NCI-H146 treated with DMSO at 0.1 percent for 48 hours (cell line): ENCODE measurements at regions not wholly inside any gene's neighbourhood (a gene's known extent, or its start where the extent isn't known, plus 50 kb on each side); places are given as distances from the start of the nearest gene placed in this dataset.

ENCODE experiments used
- DNase-seq: peaks from one replicate; lab custom pipeline; 2025; ENCODE audit not compliant: unreplicated experiment; lab: John Stamatoyannopoulos, UW

DNA sequence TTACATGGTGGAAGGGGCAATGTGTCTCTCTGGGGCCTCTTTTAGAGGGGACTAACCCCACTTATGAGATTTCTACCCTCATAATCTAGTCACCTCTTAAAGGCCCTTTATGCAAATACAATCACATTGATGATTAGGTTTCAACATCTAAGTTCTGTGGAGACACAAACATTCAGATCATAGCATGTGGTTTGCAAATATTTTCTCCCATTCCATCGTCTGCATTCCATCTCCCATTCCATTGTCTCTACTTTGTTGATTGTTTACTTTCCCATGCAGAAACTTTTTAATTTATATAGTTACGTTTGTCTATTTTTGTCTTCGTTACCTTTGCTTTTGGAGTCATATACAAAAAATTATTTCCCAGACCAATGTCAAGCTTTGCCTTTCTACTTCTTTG, 927.5 kb upstream of the INTU start:
- no peak for DNase-seq

GRCh38 chr4:126708716-126709115, 924.0 kb upstream of the INTU start:
- DNase-seq: no peak

- DNase-seq: no peak
These were observed 921.8 kb upstream of the INTU start for GRCh38 chr4:126710935-126711334.

DNA sequence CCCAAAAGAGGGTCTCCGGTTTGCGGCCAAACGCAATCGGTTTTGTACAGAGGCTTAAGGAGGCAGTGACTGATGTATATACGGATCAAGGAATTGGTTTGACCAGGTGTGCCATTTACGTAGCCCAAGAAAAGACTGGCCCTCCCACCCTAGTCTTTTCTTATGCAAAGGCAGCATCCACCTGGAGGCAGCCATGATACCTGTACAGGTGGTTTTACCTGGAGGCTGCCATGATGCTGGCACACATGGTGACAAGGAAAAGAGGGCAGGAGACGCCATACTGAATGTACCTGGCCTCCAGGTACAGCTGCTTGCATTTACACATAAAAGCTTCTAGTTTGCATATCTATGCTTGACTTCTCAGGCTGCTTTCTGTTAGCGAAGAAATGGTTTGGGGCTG, 917.7 kb upstream of the INTU start:
- no peak for DNase-seq

- DNase-seq: no peak
These were observed 917.1 kb upstream of the INTU start for GRCh38 chr4:126715681-126716080.

DNA sequence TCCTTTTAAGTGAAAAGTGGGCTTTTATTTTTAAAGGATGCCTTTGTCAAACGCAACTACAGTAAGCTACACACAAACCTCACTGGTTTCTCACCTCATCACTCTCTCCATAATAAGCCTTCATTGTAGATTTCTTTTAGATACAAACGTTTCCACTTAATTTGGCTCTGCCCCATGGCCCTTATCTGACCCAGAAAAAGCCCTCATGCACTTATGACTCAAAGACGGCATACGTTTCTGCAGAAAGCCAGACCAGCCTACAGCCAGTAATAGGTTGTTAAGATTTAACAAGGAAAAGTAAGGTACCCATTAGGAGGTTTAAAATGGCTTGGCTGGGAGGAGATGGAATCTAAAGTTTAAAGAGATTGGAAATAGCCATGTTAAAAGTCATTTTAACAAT, 914.6 kb upstream of the INTU start:
- no peak for DNase-seq

- no peak for DNase-seq
These were observed 912.9 kb upstream of the INTU start for GRCh38 chr4:126719852-126720251.

DNA sequence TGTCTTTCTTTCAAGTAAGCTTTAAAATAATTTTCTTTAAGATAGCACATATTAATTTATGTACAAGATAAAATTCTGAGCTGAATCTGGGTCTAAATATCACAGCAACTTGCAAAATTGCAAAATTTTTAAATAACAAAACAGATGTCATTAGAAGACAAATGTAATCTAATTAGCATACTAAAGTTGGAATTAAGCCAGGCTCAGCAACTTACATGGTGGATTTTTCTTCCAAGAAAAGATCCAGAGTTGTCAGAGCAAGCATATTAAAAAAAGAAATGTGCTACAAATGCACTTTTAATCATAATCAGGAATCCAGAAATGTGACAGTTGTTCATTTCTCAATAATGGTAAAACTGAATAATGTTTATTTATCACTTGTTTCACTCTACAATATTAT, 906.9 kb upstream of the INTU start:
- no peak for DNase-seq

DNA sequence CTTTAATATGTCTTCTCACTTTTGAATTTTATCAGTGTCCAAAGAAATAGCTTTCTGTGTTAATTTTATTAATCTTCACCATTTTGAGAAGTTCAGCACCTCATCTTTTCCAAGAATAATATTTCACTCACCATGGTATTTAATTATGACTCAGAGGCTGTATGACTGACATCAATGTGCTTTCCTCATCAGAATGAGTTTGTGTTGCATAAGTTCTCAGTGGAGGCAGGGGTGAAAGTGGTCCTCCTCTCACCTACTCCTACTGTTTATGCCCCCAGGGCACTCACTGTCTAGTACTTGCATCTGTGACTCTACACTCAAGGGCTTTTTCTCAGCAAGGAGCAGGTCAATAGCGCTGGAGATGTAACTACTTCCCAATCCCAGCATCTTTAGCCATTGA, 905.3 kb upstream of the INTU start:
- DNase-seq: no peak

DNA sequence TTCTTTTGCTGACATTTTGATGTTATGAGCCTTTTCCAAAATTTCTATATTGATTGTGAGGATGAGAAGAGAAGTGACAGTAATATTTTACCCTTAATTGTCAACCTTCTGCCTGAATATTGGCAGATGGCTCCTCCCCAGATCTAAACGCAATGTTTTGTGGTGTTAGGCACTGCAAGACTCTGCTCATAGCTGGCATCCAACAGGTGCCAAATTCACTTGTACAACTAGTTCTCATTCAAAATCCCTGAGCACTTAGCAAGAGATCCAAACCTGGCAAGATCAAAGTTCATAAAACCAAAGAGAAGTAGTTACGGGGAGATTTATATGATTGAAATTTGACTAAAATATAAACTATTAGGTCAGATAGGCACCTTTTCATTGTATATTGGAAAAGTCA, 901.7 kb upstream of the INTU start:
- no peak for DNase-seq

- DNase-seq: no peak
These were observed 899.5 kb upstream of the INTU start for GRCh38 chr4:126733301-126733700.

DNA sequence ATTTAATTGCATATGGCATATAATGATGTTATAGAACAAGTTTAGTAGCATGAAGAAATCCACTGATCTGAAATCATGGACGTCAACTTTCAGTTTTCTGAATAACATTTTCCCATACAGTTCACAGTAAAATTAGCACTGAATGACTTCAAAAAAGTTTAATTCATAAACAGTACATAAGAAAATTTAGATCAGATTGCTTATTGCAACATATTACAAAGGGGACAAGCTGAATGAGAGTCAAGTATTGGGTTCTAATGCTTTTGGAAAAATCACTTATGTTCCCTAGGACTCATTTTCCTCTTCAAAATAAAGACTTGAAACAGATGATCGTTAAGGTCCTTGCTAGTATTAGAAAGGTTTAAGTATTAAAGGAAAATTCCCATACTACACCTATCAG, 898.3 kb upstream of the INTU start:
- DNase-seq: no peak

- no peak for DNase-seq
These were observed 897.2 kb upstream of the INTU start for GRCh38 chr4:126735294-126736132.

- no peak for DNase-seq
These were observed 896.6 kb upstream of the INTU start for GRCh38 chr4:126736133-126736518.

DNA sequence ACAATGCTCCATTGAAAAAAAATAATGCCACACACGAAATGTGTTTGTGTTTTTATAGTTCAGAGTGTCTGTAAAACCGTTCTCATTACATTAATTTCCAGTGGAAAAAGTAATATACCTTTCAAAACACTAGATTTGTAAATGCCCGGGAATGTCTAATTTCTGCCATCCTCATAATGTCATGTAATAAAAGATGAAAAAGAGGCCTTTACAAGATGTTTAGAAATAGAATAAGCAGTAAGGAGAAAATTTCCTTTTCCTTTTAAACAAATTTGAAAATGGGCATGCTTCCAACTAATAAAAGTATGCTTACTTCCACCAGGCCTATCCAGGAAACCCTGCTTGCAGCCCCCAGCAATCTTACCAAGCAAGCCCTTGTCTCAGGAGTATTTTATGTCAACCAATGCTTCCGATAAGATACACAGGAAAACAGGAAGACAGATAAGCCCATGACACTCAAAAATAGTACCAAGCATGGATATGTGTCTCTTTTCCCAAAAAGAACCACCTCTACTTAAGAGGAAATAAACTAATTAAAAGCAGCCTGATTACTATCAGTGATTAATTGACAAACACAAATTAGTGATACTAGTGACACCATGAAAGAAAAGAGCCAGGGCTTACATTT, 894.7 kb upstream of the INTU start:
- DNase-seq: no peak

DNA sequence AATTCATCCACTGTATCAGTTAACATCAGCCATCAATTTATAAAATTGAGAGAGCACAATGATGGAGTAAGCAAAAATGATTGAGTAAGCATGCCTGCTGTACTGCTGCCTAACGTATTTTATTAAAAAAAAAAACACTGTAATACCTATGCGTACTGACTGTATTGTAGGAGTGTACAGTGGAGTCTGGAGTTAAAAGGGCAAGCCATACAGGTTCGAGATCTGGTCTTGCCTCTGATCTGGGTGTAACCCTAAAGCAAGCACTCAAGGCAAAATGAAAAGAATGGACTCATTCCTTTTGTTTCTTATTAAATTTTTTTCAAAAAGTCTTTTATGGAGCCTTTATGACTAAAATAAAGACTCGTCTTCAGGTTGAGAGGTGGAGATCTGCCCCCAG, 894.2 kb upstream of the INTU start:
- DNase-seq: no peak

DNA sequence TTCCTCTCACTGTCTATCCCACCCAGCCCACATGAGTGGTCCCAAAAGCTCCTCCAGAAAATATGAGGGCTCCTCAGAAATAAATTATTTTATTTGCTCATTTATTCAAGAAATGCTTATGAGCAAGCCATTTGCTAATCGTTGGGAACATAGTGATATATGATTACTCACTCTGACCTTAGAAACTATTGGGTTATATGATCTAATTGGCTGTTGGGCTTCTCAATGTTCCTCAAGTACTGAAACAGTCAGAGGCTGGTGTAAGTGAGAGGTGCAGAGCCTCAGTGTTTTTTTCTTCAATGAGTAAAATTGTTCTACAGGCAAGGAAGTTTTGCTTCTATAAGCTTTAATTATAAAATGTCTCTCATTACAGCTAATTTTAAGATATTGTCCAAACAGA, 893.8 kb upstream of the INTU start:
- no peak for DNase-seq

GRCh38 chr4:126740687-126741086, 892.1 kb upstream of the INTU start:
- DNase-seq: no peak

DNA sequence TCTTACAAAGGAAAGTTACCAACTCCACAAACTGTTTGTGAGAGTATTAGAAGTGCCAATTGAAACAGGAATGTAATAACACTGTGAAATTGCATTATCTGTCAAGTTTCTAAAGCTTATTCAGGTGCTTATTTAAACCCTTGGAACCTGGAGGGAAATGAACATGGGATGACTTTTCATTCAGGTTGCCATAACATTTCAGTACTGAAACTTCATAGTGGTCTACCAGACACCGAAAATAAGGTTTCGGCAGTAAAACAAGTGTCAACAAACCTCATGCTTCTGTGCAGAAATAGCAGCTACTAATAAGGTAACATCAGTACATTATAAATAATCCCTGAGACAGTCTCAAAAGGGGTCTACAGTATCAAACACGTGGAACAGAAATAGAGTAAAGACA, 890.7 kb upstream of the INTU start:
- DNase-seq: no peak

DNA sequence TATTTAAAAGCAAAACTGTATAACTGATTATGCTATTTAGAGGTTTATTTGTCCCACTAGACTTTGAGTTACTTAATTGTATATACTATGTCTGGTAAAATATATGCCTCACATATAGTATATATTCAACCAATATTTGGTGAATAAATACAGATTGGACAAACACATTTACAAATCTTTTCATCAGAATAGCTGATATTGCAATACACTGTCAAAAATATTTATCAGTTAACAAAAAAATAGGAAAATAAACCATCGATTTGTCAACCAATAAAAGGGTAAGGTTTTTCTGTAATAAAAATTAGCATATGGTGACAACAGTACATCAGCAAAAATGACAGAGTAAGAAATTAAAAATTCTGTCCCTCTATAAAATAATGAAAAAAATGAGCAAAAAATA, 889.9 kb upstream of the INTU start:
- DNase-seq: no peak

DNA sequence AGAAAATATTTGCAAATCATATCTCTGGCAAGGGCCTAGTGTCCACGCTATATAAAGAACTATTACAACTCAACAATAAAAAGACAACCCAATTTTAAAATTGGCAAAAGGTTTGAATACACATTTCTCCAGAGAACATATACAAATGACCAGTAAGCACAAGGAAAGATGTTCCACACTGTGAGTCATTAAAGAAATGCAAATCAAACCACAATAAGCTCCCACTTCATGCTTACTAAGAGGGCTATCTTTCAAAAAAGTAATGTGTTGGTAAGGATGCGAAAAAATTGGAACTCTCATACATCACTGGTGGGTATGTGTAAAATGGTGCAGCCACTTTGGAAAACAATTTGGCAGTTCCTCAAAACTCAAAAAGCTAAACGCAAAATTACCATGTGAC, 884.0 kb upstream of the INTU start:
- no peak for DNase-seq

DNA sequence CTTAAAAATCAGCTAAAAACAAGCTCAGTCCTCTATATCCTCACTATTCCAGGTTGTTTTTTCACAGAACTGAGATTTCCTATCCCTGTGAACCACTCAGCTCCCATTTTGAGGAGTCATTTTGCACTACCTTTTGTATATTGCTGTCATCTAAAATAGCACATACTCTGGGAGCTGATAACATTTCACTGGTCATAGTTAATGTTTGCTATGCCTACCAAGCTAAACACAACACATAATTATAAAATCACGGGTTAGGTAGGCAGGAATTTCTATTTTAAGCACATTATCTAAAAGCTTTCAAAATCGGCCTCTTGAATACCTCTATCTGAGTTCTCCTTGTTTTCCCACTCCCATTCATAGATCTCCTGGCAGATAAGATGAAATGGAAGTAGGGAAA, 882.0 kb upstream of the INTU start:
- no peak for DNase-seq

GRCh38 chr4:126752126-126752525, 880.6 kb upstream of the INTU start:
- no peak for DNase-seq
